ENCODE measurements at regions not wholly inside any gene's neighbourhood (a gene's known extent, or its start where the extent isn't known, plus 50 kb on each side); places are given as distances from the start of the nearest gene placed in this dataset.

DNA sequence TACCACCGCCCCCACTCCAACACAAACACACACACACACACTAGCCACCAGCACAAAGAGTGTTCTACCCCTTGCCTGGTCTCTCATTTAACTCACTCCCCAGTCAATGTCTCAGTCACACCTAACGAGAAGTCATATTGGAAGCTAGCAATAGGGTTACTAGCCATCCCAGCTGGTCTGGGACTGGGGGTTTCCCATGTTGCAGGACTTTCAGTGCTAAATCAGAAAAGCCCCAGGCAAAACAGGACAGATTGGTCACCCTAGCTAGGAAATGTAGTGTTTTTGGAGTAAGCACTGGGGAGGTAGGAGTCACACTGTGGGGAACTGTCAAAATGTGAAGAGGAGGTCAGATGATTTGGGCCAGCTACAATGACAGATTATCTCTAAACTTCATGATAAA is 158.1 kb downstream of the UNC5CL start:
- TF ChIP-seq EP300 (IDR thresholded peaks at IDR 0.05) (no peak), POLR2A (IDR thresholded peaks at IDR 0.05) (no peak)
- TF ChIP-seq, protein P1, sequence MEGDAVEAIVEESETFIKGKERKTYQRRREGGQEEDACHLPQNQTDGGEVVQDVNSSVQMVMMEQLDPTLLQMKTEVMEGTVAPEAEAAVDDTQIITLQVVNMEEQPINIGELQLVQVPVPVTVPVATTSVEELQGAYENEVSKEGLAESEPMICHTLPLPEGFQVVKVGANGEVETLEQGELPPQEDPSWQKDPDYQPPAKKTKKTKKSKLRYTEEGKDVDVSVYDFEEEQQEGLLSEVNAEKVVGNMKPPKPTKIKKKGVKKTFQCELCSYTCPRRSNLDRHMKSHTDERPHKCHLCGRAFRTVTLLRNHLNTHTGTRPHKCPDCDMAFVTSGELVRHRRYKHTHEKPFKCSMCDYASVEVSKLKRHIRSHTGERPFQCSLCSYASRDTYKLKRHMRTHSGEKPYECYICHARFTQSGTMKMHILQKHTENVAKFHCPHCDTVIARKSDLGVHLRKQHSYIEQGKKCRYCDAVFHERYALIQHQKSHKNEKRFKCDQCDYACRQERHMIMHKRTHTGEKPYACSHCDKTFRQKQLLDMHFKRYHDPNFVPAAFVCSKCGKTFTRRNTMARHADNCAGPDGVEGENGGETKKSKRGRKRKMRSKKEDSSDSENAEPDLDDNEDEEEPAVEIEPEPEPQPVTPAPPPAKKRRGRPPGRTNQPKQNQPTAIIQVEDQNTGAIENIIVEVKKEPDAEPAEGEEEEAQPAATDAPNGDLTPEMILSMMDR (IDR thresholded peaks at IDR 0.05) = no peak
